IMR-90 (cell line): ENCODE measurements at regions not wholly inside any gene's neighbourhood (a gene's known extent, or its start where the extent isn't known, plus 50 kb on each side); places are given as distances from the start of the nearest gene placed in this dataset.

Experiments used
- ATAC-seq: fragments of 200-7000 bp; cut with Tn5 transposase; 2 replicates; pipeline ENCODE4 v1.9.1; 2020; ENCODE audit warnings: low read depth, mild to moderate bottlenecking, moderate library complexity
- BruUV-seq: library from RNA; stranded (reverse); fragments of 400-500 nt; replicated peaks from 2 replicates; lab custom pipeline; 2021; lab: Mats Ljungman, UMichigan
- CTCF ChIA-PET: fragments of 300-600 bp; formaldehyde crosslinking; extraction: SDS; loops from one replicate; lab custom pipeline; 2021; ENCODE audit warnings: antibody characterized with exemption; lab: Yijun Ruan, JAX
- POLR2A ChIA-PET: fragments of 300-600 bp; sonication (Branson Sonifier 250); formaldehyde crosslinking; loops from one replicate; lab custom pipeline; 2022; ENCODE audit warnings: antibody characterized with exemption; ENCODE audit not compliant: unreplicated experiment; lab: Charles Lee
- DNase-seq: peaks from one replicate; pipeline ENCODE4 v3.0.0; 2013
- H2AFZ ChIP-seq: replicated peaks from 2 replicates; pipeline ENCODE3; 2013; ENCODE audit warnings: low read length, mild to moderate bottlenecking; ENCODE audit not compliant: poor library complexity
- H2AK5ac ChIP-seq: 2 replicates; pipeline ENCODE4 v1.6.1; 2013; ENCODE audit warnings: low read depth, low read length, inconsistent platforms
- H2AK9ac ChIP-seq: replicated peaks from 2 replicates; pipeline ENCODE3; 2013; ENCODE audit warnings: mild to moderate bottlenecking, low read depth, low read length, moderate library complexity; ENCODE audit not compliant: poor library complexity
- H2BK120ac ChIP-seq: 2 replicates; pipeline ENCODE4 v1.6.1; 2013; ENCODE audit warnings: low read depth, low read length, inconsistent platforms
- H2BK15ac ChIP-seq: 3 replicates; pipeline ENCODE4 v1.6.1; 2013; ENCODE audit warnings: low read depth, low read length, inconsistent platforms
- H2BK20ac ChIP-seq: 2 replicates; pipeline ENCODE4 v1.6.1; 2013; ENCODE audit warnings: low read depth, mild to moderate bottlenecking, inconsistent platforms, low read length, moderate library complexity
- H2BK5ac ChIP-seq: 2 replicates; pipeline ENCODE4 v1.6.1; 2013; ENCODE audit warnings: mild to moderate bottlenecking, low read depth, low read length, inconsistent platforms; ENCODE audit not compliant: poor library complexity, severe bottlenecking
- H3K14ac ChIP-seq: replicated peaks from 2 replicates; pipeline ENCODE4 v1.6.1; 2013; ENCODE audit warnings: low read depth, low read length, inconsistent platforms
- H3K18ac ChIP-seq: 2 replicates; pipeline ENCODE4 v1.6.1; 2013; ENCODE audit warnings: low read depth, low read length, control low read depth
- H3K23ac ChIP-seq: 2 replicates; pipeline ENCODE4 v1.6.1; 2013; ENCODE audit warnings: low read depth, low read length, inconsistent platforms
- H3K27ac ChIP-seq: 2 replicates; pipeline ENCODE4 v1.5.1; 2013; ENCODE audit warnings: mild to moderate bottlenecking, control low read depth, low read length; ENCODE audit not compliant: insufficient read depth
- H3K27me3 ChIP-seq: 2 replicates; pipeline ENCODE4 v1.6.1; 2013; ENCODE audit warnings: low read length; ENCODE audit not compliant: control insufficient read depth, insufficient read depth
- H3K36me3 ChIP-seq: 2 replicates; pipeline ENCODE4 v1.6.1; 2013; ENCODE audit warnings: low read length, mixed read lengths; ENCODE audit not compliant: control insufficient read depth, insufficient read depth
- H3K4ac ChIP-seq: 2 replicates; pipeline ENCODE4 v1.6.1; 2013; ENCODE audit warnings: low read depth, low read length, inconsistent platforms
- H3K4me1 ChIP-seq: 2 replicates; pipeline ENCODE4 v1.6.1; 2013; ENCODE audit warnings: low read length, mixed read lengths; ENCODE audit not compliant: control insufficient read depth, insufficient read depth
- H3K4me2 ChIP-seq: 2 replicates; pipeline ENCODE4 v1.6.1; 2013; ENCODE audit warnings: low read depth, mild to moderate bottlenecking, control low read depth, low read length, moderate library complexity
- H3K4me3 ChIP-seq: 2 replicates; pipeline ENCODE4 v1.5.1; 2013; ENCODE audit warnings: low read depth, mild to moderate bottlenecking, control low read depth, low read length, moderate library complexity; ENCODE audit not compliant: insufficient read depth
- H3K56ac ChIP-seq: 2 replicates; pipeline ENCODE4 v1.6.1; 2013; ENCODE audit warnings: low read length, inconsistent platforms; ENCODE audit not compliant: insufficient read depth; ENCODE audit errors: extremely low read depth
- H3K79me1 ChIP-seq, 2 experiments: 2 replicates each; pipeline ENCODE4 v1.6.1; 2013; ENCODE audit warnings: low read length in 2 of 2, inconsistent platforms in 1 of 2, low read depth in 1 of 2
- H3K9ac ChIP-seq: 2 replicates; pipeline ENCODE4 v1.6.1; 2013; ENCODE audit warnings: low read depth, low read length, control low read depth
- H3K9me1 ChIP-seq: 2 replicates; pipeline ENCODE4 v1.6.1; 2013; ENCODE audit warnings: low read length, inconsistent platforms; ENCODE audit not compliant: insufficient read depth
- H3K9me3 ChIP-seq: 2 replicates; pipeline ENCODE4 v1.6.1; 2013; ENCODE audit warnings: low read length; ENCODE audit not compliant: control insufficient read depth, insufficient read depth
- H4K20me1 ChIP-seq: 2 replicates; pipeline ENCODE4 v1.6.1; 2013; ENCODE audit warnings: low read length, inconsistent platforms; ENCODE audit not compliant: insufficient read depth
- H4K5ac ChIP-seq: 2 replicates; pipeline ENCODE4 v1.6.1; 2013; ENCODE audit warnings: mild to moderate bottlenecking, low read depth, low read length, control low read depth
- H4K8ac ChIP-seq, 2 experiments: 2 replicates each; pipeline ENCODE4 v1.6.1; 2013; ENCODE audit warnings: low read depth in 2 of 2, low read length in 2 of 2, control low read depth in 1 of 2, inconsistent platforms in 1 of 2
- H4K91ac ChIP-seq: 2 replicates; pipeline ENCODE4 v1.6.1; 2013; ENCODE audit warnings: low read depth, low read length, inconsistent platforms; ENCODE audit not compliant: insufficient read depth
- FOS ChIP-seq: fragments of 150-350 bp; IDR thresholded peaks from 2 replicates; pipeline ENCODE4 v1.6.1; 2016; ENCODE audit warnings: low read depth, low read length
- whole genome bisulfite sequencing, 2 experiments: methylation state at CpG; one replicate each; pipeline versions ENCODE4 v1.1.5 to v1.1.7; 2013; ENCODE audit warnings: missing lambda C conversion rate in 2 of 2; ENCODE audit not compliant: insufficient read length in 1 of 2; ENCODE audit errors: extremely low coverage in 2 of 2; 5-methylcytosine and 5-hydroxymethylcytosine counted together
- dilution Hi-C: fragments of 300-500 bp; cut with HindIII; formaldehyde crosslinking; loops from one replicate; pipeline ENCODE4 v1.14.3; 2018; ENCODE audit warnings: low sequenced_read_pairs; ENCODE audit not compliant: unreplicated experiment
- in situ Hi-C: fragments of 300-500 bp; cut with MboI; formaldehyde crosslinking; loops from 3 replicates; pipeline ENCODE4 v1.14.3; 2019; ENCODE audit warnings: low sequenced_read_pairs, inconsistent platforms, mixed read lengths
- intact Hi-C: fragments of 100-400 bp; cut with micrococcal nuclease; formaldehyde crosslinking; loops from 2 replicates; pipeline ENCODE4 v1.10.0; 2022

DNA sequence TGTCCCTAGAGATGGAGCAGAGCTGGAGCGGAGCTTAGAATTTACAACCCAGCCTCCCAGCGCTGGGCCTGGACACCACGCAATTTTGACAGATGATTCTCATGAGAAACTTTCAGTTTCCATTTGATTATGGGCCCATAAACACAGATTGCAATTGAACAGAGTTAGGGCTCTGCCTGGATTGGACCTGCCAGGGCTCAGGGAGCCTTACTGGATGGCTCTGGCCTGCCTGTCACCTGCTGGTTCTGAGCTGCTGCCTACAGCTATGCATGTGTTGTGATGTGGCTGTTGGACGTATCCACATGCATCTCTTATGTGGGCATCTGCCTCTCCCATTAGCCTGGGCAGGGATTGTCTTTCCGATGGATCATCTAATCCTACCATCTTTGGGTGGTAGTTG is 73.4 kb upstream of the SDK2 start:
- 82% methylated on average over 2 of the region's 5 CpGs; no CpG with 5 or more reads in 1 of the 2 experiments for WGBS, 2 experiments
- Histone ChIP-seq H3K79me1 (no peaks in the 10 kb centered on the region), H2AFZ (no peak overlapping the region), H3K56ac (no peak overlapping the region), H3K23ac (no peak overlapping the region), H3K4me1 (no peaks in the 10 kb centered on the region), H2BK5ac (no peak overlapping the region), H4K20me1 (no peaks in the 10 kb centered on the region), H3K4ac (no peak overlapping the region), H2BK120ac (no peak overlapping the region), H4K5ac (no peak overlapping the region), H3K9me1 (no peaks in the 10 kb centered on the region), H2AK5ac (no peak overlapping the region), H3K4me2 (no peak overlapping the region), H3K14ac (no peak overlapping the region), H3K27me3 (no peaks in the 10 kb centered on the region), H2AK9ac (no peak overlapping the region), H2BK20ac (no peak overlapping the region), H3K18ac (no peak overlapping the region), H4K91ac (no peak overlapping the region), H3K4me3 (no peak overlapping the region), H3K36me3 (no peaks in the 10 kb centered on the region), H2BK15ac (no peak overlapping the region), H3K9ac (no peak overlapping the region), H3K9me3 (peaks cover 11% of the 10 kb centered on the region), H4K8ac (no peak overlapping the region), H3K27ac (no peak overlapping the region)
- no TSS peak for BruUV-seq
- ATAC-seq = no peak
- no peak for TF ChIP-seq FOS
- intact Hi-C loops (no loop called here), dilution Hi-C loops (no loop called here), in situ Hi-C loops (loop anchor here (25.0 kb wide), 2 partner anchors 105 to 280 kb away; no protein-coding TSS in a partner anchor)
- ChIA-PET CTCF (no interaction called here), POLR2A (no interaction called here)
- no peak for DNase-seq
